HL-60 (cell line): ENCODE measurements at regions not wholly inside any gene's neighbourhood (a gene's known extent, or its start where the extent isn't known, plus 50 kb on each side); places are given as distances from the start of the nearest gene placed in this dataset.

Experiments used
- DNase-seq, 2 experiments: peaks; one replicate each; pipeline ENCODE4 v3.0.0-alpha.2; 2010 to 2020; ENCODE audit warnings: low read depth in 1 of 2, low spot score in 1 of 2
- H3K27ac ChIP-seq: fragments of 250-450 bp; sonication (Bioruptor Pico); replicated peaks from 2 replicates; pipeline ENCODE4 v1.5.1; 2020; ENCODE audit warnings: mild to moderate bottlenecking, moderate library complexity
- H3K27me3 ChIP-seq: fragments of 250-450 bp; sonication (Bioruptor Pico); 2 replicates; pipeline ENCODE4 v1.5.1; 2021; ENCODE audit warnings: mild to moderate bottlenecking, moderate library complexity; ENCODE audit not compliant: insufficient read depth, poor library complexity, severe bottlenecking
- H3K4me3 ChIP-seq: replicated peaks from 2 replicates; pipeline ENCODE4 v1.5.1; 2011; ENCODE audit warnings: mild to moderate bottlenecking, control low read depth, low read length; ENCODE audit not compliant: insufficient read depth
- GABPA ChIP-seq: IDR thresholded peaks from 2 replicates; pipeline ENCODE4 v1.6.1; 2012; ENCODE audit warnings: low read depth
- POLR2AphosphoS5 ChIP-seq: IDR thresholded peaks from 2 replicates; pipeline ENCODE4 v1.6.1; 2012; ENCODE audit warnings: low read depth
- SPI1 ChIP-seq: IDR thresholded peaks from 2 replicates; pipeline ENCODE4 v1.6.1; 2012; ENCODE audit warnings: low read depth, mild to moderate bottlenecking, borderline replicate concordance
- TF ChIP-seq, protein P1 (sequence below): IDR thresholded peaks from 2 replicates; pipeline ENCODE4 v1.6.1; 2012; ENCODE audit warnings: low read depth; ENCODE audit not compliant: insufficient replicate concordance
- TF ChIP-seq, protein P2 (sequence below): IDR thresholded peaks from one replicate; pipeline ENCODE4 v1.5.1; 2011; ENCODE audit warnings: low read length, control low read depth, inconsistent platforms; ENCODE audit not compliant: insufficient read depth

DNA sequence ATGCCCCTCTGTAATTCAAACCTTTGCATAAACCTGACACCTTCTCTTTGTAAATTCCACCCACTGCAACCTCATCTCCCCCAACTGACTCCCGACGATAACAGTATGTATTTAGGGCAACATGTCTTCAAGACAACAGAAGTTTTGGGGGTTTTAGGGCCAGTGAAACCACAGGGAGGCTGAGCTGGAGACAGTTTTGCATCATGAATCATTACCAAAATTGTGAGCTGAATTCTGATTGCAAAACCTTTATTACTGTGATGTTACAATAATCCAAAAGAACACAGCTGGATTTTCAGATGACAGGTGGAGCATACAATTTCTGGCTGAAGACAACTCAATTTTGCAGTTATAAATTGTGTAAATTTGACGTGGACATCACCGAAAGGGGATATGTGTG, 281.3 kb upstream of the TTC14 start:
- no peak overlapping the region for H3K27ac ChIP-seq
- DNase-seq = no peak
- H3K4me3 ChIP-seq = no peak overlapping the region
- H3K27me3 ChIP-seq = no peaks in the 10 kb centered on the region
- TF ChIP-seq POLR2AphosphoS5 (no peak), GABPA (no peak), SPI1 (no peak)
- TF ChIP-seq, protein P1, sequence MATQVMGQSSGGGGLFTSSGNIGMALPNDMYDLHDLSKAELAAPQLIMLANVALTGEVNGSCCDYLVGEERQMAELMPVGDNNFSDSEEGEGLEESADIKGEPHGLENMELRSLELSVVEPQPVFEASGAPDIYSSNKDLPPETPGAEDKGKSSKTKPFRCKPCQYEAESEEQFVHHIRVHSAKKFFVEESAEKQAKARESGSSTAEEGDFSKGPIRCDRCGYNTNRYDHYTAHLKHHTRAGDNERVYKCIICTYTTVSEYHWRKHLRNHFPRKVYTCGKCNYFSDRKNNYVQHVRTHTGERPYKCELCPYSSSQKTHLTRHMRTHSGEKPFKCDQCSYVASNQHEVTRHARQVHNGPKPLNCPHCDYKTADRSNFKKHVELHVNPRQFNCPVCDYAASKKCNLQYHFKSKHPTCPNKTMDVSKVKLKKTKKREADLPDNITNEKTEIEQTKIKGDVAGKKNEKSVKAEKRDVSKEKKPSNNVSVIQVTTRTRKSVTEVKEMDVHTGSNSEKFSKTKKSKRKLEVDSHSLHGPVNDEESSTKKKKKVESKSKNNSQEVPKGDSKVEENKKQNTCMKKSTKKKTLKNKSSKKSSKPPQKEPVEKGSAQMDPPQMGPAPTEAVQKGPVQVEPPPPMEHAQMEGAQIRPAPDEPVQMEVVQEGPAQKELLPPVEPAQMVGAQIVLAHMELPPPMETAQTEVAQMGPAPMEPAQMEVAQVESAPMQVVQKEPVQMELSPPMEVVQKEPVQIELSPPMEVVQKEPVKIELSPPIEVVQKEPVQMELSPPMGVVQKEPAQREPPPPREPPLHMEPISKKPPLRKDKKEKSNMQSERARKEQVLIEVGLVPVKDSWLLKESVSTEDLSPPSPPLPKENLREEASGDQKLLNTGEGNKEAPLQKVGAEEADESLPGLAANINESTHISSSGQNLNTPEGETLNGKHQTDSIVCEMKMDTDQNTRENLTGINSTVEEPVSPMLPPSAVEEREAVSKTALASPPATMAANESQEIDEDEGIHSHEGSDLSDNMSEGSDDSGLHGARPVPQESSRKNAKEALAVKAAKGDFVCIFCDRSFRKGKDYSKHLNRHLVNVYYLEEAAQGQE = no peak
- TF ChIP-seq, protein P2, sequence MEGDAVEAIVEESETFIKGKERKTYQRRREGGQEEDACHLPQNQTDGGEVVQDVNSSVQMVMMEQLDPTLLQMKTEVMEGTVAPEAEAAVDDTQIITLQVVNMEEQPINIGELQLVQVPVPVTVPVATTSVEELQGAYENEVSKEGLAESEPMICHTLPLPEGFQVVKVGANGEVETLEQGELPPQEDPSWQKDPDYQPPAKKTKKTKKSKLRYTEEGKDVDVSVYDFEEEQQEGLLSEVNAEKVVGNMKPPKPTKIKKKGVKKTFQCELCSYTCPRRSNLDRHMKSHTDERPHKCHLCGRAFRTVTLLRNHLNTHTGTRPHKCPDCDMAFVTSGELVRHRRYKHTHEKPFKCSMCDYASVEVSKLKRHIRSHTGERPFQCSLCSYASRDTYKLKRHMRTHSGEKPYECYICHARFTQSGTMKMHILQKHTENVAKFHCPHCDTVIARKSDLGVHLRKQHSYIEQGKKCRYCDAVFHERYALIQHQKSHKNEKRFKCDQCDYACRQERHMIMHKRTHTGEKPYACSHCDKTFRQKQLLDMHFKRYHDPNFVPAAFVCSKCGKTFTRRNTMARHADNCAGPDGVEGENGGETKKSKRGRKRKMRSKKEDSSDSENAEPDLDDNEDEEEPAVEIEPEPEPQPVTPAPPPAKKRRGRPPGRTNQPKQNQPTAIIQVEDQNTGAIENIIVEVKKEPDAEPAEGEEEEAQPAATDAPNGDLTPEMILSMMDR = no peak

DNA sequence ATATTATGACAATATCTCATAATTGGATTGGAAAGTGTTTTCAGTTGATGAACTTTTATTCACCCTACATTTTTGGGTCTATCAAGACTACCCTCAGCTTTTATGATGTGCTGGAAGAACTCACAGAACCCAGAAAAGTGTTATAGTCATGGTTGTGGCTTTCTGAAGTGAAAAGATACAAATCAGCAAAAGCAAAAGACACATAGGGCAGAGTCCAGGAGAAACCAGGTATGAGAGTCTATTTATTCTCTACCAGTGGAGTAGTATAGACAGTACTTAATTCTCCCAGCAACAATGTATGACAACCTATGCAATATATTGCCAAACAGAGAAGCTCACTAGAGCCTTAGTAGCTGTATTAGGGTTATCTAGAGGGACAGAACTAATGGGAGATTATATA, 280.4 kb upstream of the TTC14 start:
- Histone ChIP-seq H3K4me3 (no peak overlapping the region), H3K27ac (no peak overlapping the region), H3K27me3 (no peaks in the 10 kb centered on the region)
- DNase-seq = no peak
- TF ChIP-seq GABPA (no peak), POLR2AphosphoS5 (no peak), SPI1 (no peak)
- TF ChIP-seq, protein P2 = no peak
- TF ChIP-seq, protein P1 = no peak

DNA sequence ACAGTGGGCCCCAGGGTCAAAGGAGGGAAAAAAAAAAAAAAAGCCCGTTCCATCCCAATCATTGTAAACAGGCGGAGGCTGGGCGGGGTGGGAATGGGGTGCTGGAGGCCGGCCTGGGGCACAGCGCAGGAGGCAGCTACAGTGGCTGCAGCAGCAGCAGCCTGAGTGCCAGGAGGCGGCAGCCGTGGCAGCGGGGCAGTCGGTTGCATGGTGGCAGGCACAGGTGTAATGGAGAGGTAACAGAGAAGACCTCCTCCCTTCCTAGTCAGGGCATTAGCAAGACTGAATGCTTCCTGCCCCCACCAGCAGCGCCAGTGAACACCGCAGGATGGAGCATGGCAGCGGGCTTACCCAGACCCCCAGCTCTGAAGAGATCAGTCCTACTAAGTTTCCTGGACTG, 279.1 kb upstream of the TTC14 start:
- no peak overlapping the region for H3K27ac ChIP-seq
- no peak for DNase-seq
- no peak overlapping the region for H3K4me3 ChIP-seq
- TF ChIP-seq, protein P2 = no peak
- TF ChIP-seq POLR2AphosphoS5 (no peak), SPI1 (no peak), GABPA (no peak)
- TF ChIP-seq, protein P1 = no peak
- no peaks in the 10 kb centered on the region for H3K27me3 ChIP-seq
